ENCODE measurements at regions not wholly inside any gene's neighbourhood (a gene's known extent, or its start where the extent isn't known, plus 50 kb on each side); places are given as distances from the start of the nearest gene placed in this dataset.
A peak's percentile ranks its signal among the peaks of the same experiment; 100 is the strongest.

DNA sequence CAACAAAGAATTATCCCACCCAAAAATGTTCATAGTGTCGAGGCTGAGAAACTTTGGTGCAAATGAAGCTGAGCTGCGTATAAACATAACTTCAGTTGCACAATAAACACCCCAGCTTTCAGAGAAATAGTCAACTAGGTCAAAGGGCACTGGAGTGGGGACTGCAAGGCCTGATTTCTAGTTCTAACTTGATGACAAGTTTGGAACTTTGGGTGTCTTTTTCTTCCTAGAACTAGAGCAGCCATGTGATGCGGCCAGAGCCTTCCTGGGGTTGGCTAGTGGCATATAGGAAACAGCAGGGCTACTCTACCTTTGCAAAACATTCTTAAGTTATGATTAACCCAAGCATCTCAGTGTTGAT is 298.4 kb upstream of the AMIGO2 start:
- Histone ChIP-seq H3K36me3 (no peaks in the 10 kb centered on the region), H3K4me3 (no peak overlapping the region), H3K27me3 (ENCODE audit: low read depth) (no peaks in the 10 kb centered on the region), H3K9me3 (no peaks in the 10 kb centered on the region), H3K4me1 (peaks cover 17% of the 10 kb centered on the region), H3K27ac (no peak overlapping the region)
- TF ChIP-seq CTCF (IDR thresholded peaks at IDR 0.05): no peak
- no peak for ATAC-seq
- DNase-seq: no peak
- intact Hi-C loops (cut with DNase I): no loop called here

DNA sequence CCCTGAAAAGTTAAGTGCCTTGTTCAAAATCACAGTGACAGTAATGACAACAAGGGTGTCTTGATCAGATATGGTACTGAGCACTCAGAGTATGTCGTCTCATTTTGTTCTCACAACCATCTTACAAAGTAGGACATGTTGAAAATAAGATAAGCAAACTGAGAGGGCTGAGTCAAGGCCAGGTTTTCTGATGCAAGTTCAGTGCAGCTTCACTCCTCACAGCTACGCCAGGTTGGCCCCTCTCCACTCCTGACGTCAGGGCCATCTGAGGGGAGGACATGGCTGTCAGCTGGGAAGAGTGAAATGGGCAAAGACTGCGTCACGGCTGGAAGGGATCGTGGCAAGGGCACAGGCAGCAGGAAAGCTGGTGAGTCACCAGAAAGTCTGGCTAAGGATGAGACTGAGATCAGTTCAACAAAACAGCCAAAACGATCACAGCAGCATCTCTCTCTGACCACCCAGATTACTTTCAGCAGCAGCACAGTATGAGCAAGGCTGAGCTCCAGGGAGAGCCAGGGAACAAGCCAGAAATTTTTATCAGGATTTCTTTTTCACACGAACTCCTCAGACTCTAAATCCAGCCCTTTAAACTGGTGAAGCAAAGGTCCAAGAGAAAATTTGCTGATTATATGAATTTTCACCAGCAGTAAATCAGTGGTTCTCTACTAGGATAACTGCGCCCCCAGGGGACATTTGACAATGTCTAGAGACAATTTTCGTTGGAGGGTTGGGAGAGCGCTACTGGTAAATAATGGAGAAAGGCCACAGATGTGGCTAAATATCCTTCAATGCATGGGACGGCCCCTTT is 297.9 kb upstream of the AMIGO2 start:
- H3K36me3 ChIP-seq: no peaks in the 10 kb centered on the region
- DNase-seq: peak; percentile 65
- peaks cover 17% of the 10 kb centered on the region for H3K4me1 ChIP-seq
- no peaks in the 10 kb centered on the region for H3K27me3 ChIP-seq (ENCODE audit: low read depth)
- peak; percentile 82 to 85 for ATAC-seq
- H3K9me3 ChIP-seq: no peaks in the 10 kb centered on the region
- intact Hi-C loops (cut with DNase I): no loop called here
- no peak overlapping the region for H3K4me3 ChIP-seq
- H3K27ac ChIP-seq: peak overlapping the region; percentile 14
- no peak for TF ChIP-seq CTCF (IDR thresholded peaks at IDR 0.05)

DNA sequence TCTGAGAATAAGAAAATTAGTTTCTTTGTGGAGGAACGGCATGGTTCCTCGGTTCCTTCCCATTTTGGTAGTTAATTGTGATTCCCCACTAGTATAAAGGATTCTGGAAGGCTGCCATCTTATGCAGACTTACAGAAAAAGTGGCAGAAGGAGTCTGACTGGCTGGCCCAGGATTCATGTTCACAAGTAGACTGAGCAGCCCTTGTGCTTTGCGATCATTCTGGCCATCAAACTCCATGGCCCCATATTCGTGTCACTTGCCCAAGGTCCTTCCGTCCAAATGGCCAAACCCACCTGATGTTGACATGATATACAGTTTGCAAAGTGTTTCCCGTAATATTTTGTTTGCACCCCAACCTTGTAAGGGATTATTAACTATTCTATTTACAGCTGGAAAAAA is 297.2 kb upstream of the AMIGO2 start:
- intact Hi-C loops (cut with DNase I): no loop called here
- TF ChIP-seq CTCF (IDR thresholded peaks at IDR 0.05): no peak
- peak overlapping the region; percentile 14 for H3K27ac ChIP-seq
- H3K4me1 ChIP-seq: peaks cover 17% of the 10 kb centered on the region
- H3K27me3 ChIP-seq (ENCODE audit: low read depth): no peaks in the 10 kb centered on the region
- DNase-seq (no peak), ATAC-seq (peak in 1 of 2 donors; percentile 13)
- no peaks in the 10 kb centered on the region for H3K36me3 ChIP-seq
- no peak overlapping the region for H3K4me3 ChIP-seq
- H3K9me3 ChIP-seq: no peaks in the 10 kb centered on the region

DNA sequence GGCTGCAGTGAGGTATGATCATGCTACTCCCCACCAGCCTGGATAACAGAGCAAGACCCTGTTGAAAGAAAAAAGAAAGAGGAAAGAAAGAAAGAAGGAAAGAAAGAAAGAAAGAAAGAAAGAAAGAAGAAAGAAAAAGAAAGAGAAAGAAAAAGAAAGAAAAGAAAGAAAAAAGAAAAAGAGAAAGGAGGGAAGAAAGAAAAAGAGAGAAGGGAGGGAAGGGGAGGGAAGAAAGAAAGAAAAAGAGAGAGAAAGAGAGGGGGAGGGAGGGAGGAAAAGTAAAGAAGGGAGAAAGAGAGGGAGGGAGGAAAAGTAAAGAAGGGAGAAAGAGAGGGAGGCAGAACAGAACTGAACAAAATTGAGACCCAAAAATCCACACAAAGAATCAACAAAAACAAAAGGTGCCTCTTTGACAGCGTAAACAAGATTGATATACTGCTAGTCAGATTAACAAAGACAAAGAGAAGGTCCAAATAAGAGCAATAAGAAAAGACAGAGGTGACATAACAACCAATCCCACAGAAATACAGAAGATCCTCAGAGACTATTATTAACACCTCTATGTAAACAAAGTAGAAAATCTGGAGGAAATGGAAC is 293.9 kb upstream of the AMIGO2 start:
- Histone ChIP-seq H3K4me3 (no peak overlapping the region), H3K27me3 (ENCODE audit: low read depth) (no peaks in the 10 kb centered on the region), H3K36me3 (no peaks in the 10 kb centered on the region), H3K4me1 (peaks cover 10% of the 10 kb centered on the region), H3K9me3 (no peaks in the 10 kb centered on the region), H3K27ac (no peak overlapping the region)
- intact Hi-C loops (cut with DNase I): no loop called here
- TF ChIP-seq CTCF (IDR thresholded peaks at IDR 0.05): no peak
- ATAC-seq: no peak
- DNase-seq: no peak

GRCh38 chr12:47370421-47370820 is 290.7 kb upstream of the AMIGO2 start:
- no peaks in the 10 kb centered on the region for H3K36me3 ChIP-seq
- H3K4me1 ChIP-seq: no peaks in the 10 kb centered on the region
- H3K9me3 ChIP-seq: no peaks in the 10 kb centered on the region
- TF ChIP-seq CTCF (IDR thresholded peaks at IDR 0.05): no peak
- ATAC-seq (no peak), DNase-seq (no peak)
- intact Hi-C loops (cut with DNase I): no loop called here
- H3K27me3 ChIP-seq (ENCODE audit: low read depth): no peaks in the 10 kb centered on the region
- no peak overlapping the region for H3K4me3 ChIP-seq
- no peak overlapping the region for H3K27ac ChIP-seq
